ENCODE measurements at regions not wholly inside any gene's neighbourhood (a gene's known extent, or its start where the extent isn't known, plus 50 kb on each side); places are given as distances from the start of the nearest gene placed in this dataset.
"Not testable (repeated sequence)": the region's sequence is repeated elsewhere in the genome, so short reads cannot be mapped to it uniquely, and the experiment has no call there.

DNA sequence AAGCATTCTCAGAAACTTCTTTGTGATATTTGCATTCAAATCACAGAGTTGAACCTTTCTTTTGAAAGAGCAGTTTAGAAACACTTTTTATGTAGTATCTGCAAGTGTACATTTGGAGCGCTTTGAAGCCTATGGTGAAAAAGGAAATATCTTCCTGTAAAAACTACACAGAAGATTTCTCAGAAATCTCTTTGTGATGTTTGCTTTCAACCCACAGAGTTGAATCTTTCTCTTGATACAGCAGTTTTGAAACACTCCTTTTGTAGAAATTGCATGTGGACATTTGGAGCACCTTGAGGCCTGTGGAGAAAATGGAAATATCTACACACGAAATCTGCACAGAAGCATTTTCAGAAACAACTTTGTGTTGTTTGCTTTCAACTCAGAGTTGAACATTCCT lies 612.3 kb upstream of the ZNF337 start:
- DNase-seq (no peak), ATAC-seq (no peak)
- H3K27ac ChIP-seq: no peak overlapping the region
- H3K27me3 ChIP-seq: no peaks in the 10 kb centered on the region
- intact Hi-C loops (cut with DNase I): no loop called here
- H3K9me3 ChIP-seq: peaks cover 0 to 22% of the 10 kb centered on the region in 2 donors
- no peaks in the 10 kb centered on the region for H3K36me3 ChIP-seq
- TF ChIP-seq, protein P1, sequence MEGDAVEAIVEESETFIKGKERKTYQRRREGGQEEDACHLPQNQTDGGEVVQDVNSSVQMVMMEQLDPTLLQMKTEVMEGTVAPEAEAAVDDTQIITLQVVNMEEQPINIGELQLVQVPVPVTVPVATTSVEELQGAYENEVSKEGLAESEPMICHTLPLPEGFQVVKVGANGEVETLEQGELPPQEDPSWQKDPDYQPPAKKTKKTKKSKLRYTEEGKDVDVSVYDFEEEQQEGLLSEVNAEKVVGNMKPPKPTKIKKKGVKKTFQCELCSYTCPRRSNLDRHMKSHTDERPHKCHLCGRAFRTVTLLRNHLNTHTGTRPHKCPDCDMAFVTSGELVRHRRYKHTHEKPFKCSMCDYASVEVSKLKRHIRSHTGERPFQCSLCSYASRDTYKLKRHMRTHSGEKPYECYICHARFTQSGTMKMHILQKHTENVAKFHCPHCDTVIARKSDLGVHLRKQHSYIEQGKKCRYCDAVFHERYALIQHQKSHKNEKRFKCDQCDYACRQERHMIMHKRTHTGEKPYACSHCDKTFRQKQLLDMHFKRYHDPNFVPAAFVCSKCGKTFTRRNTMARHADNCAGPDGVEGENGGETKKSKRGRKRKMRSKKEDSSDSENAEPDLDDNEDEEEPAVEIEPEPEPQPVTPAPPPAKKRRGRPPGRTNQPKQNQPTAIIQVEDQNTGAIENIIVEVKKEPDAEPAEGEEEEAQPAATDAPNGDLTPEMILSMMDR (IDR thresholded peaks at IDR 0.05): no peak
- no peaks in the 10 kb centered on the region for H3K4me1 ChIP-seq
- no peak overlapping the region for H3K4me3 ChIP-seq

GRCh38 chr20:26295006-26295405 lies 598.4 kb upstream of the ZNF337 start:
- Histone ChIP-seq H3K36me3 (no peaks in the 10 kb centered on the region), H3K27ac (no peak overlapping the region), H3K4me3 (no peak overlapping the region), H3K9me3 (peaks cover 0 to 50% of the 10 kb centered on the region in 2 donors), H3K27me3 (no peaks in the 10 kb centered on the region), H3K4me1 (no peaks in the 10 kb centered on the region)
- DNase-seq (no peak), ATAC-seq (no peak)
- intact Hi-C loops (cut with DNase I): no loop called here
- TF ChIP-seq, protein P1 (IDR thresholded peaks at IDR 0.05): no peak

- DNase-seq; H3K36me3 ChIP-seq; ATAC-seq; H3K4me3 ChIP-seq; H3K4me1 ChIP-seq; H3K27me3 ChIP-seq; H3K27ac ChIP-seq; intact Hi-C loops (cut with DNase I): not testable (repeated sequence)
- peaks cover 0 to 27% of the 10 kb centered on the region in 2 donors for H3K9me3 ChIP-seq
Measured at GRCh38 chr20:26288379-26289061, 591.9 kb upstream of the ZNF337 start.

DNA sequence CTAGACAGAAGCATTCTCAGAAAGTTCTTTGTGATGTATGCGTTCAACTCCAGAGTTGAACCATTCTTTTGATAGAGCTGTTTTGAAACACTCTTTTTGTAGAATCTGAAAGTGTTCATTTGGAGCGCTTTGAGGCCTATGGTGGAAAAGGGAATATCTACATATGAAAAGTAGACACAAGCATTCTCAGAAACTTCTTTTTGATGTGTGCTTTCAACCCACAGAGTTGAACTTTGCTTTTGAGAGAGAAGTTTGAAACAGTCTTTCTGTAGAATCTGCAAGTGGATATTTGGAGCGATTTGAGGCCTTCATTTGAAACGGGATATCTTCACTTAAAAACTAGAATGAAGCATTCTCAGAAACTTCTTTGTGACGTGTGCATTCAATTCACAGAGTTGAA lies 582.6 kb upstream of the ZNF337 start:
- TF ChIP-seq, protein P1 (IDR thresholded peaks at IDR 0.05): no peak
- Histone ChIP-seq H3K36me3 (no peaks in the 10 kb centered on the region), H3K9me3 (peaks cover 0 to 10% of the 10 kb centered on the region in 2 donors), H3K27me3 (no peaks in the 10 kb centered on the region), H3K27ac (no peak overlapping the region), H3K4me3 (no peak overlapping the region), H3K4me1 (no peaks in the 10 kb centered on the region)
- DNase-seq (no peak), ATAC-seq (no peak)
- intact Hi-C loops (cut with DNase I): no loop called here

DNA sequence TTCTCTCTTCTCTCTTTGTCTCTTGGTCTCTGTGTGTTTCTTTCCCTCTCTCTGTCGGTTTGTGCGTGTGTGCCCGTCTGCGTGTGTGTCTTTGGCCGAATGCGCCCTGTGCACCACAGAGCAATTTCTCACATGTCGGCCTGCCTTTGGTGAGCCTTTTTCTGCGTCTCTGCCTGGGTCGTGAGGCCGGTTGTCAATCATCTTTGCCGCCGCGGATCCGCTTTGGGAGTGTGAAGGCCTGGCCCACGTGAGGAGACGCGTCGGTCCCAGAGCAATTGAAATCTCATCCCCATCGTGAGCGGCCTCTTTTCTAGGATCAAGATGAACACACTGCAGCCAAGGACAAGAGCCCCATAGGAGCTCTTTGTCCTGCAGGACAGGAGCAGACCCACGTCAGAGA lies 580.7 kb upstream of the ZNF337 start:
- intact Hi-C loops (cut with DNase I): no loop called here
- ATAC-seq (no peak), DNase-seq (no peak)
- Histone ChIP-seq H3K9me3 (peaks cover 0 to 10% of the 10 kb centered on the region in 2 donors), H3K27ac (no peak overlapping the region), H3K4me3 (no peak overlapping the region), H3K4me1 (no peaks in the 10 kb centered on the region), H3K27me3 (no peaks in the 10 kb centered on the region), H3K36me3 (no peaks in the 10 kb centered on the region)
- TF ChIP-seq, protein P1 (IDR thresholded peaks at IDR 0.05): no peak
